AG04450 (cell line): ENCODE measurements at regions not wholly inside any gene's neighbourhood (a gene's known extent, or its start where the extent isn't known, plus 50 kb on each side); places are given as distances from the start of the nearest gene placed in this dataset.
"Not testable (repeated sequence)": the region's sequence is repeated elsewhere in the genome, so short reads cannot be mapped to it uniquely, and the experiment has no call there.

ENCODE experiments used
- CTCF ChIA-PET: fragments of 300-600, 350-600 bp; formaldehyde crosslinking; extraction: SDS; loops from one replicate; lab custom pipeline; 2022; ENCODE audit warnings: antibody characterized with exemption, inconsistent platforms; lab: Charles Lee
- POLR2A ChIA-PET: fragments of 350-600 bp; formaldehyde crosslinking; extraction: SDS; loops from one replicate; lab custom pipeline; 2021; ENCODE audit warnings: antibody characterized with exemption, inconsistent platforms; lab: Yijun Ruan, JAX
- DNase-seq: peaks from one replicate; pipeline ENCODE4 v3.0.0-alpha.2; 2011; ENCODE audit warnings: low read depth, low spot score
- H3K27ac ChIP-seq: one replicate; pipeline ENCODE4 v1.5.1; 2012; ENCODE audit warnings: low read depth, low read length, control low read depth
- H3K27me3 ChIP-seq: one replicate; pipeline ENCODE4 v1.6.0; 2012; ENCODE audit warnings: low read length; ENCODE audit not compliant: control insufficient read depth, insufficient read depth
- H3K4me3 ChIP-seq: 2 replicates; pipeline ENCODE4 v1.5.1; 2011; ENCODE audit warnings: mild to moderate bottlenecking, low read depth, low read length, control low read depth
- H3K9me3 ChIP-seq: 2 replicates; pipeline ENCODE4 v1.5.1; 2012; ENCODE audit warnings: low read length; ENCODE audit not compliant: control insufficient read depth, insufficient read depth
- CTCF ChIP-seq: IDR thresholded peaks from 2 replicates; pipeline ENCODE4 v1.5.1; 2011; ENCODE audit warnings: low read depth, low read length, control low read depth, inconsistent platforms

GRCh38 chr4:29081234-29081955, 1638.8 kb upstream of the PCDH7 start:
- no peaks in the 10 kb centered on the region for H3K9me3 ChIP-seq
- no peak overlapping the region for H3K4me3 ChIP-seq
- ChIA-PET CTCF (no interaction called here), POLR2A (no interaction called here)
- H3K27ac ChIP-seq, result no peak overlapping the region
- no peaks in the 10 kb centered on the region for H3K27me3 ChIP-seq
- peak; percentile 40 for TF ChIP-seq CTCF
- DNase-seq, result no peak

GRCh38 chr4:29082684-29083083, 1637.5 kb upstream of the PCDH7 start:
- DNase-seq, result no peak
- ChIA-PET CTCF (no interaction called here), POLR2A (no interaction called here)
- Histone ChIP-seq H3K27ac (no peak overlapping the region), H3K27me3 (no peaks in the 10 kb centered on the region), H3K9me3 (no peaks in the 10 kb centered on the region), H3K4me3 (no peak overlapping the region)
- no peak for TF ChIP-seq CTCF

- no peak overlapping the region for H3K4me3 ChIP-seq
- CTCF ChIA-PET, result no interaction called here
- DNase-seq, result no peak
- H3K27ac ChIP-seq, result no peak overlapping the region
- H3K9me3 ChIP-seq, result no peaks in the 10 kb centered on the region
- POLR2A ChIA-PET, result no interaction called here
- no peak for TF ChIP-seq CTCF
- no peaks in the 10 kb centered on the region for H3K27me3 ChIP-seq
These were observed 1634.4 kb upstream of the PCDH7 start for GRCh38 chr4:29085748-29086147.

- ChIA-PET CTCF (no interaction called here), POLR2A (no interaction called here)
- no peaks in the 10 kb centered on the region for H3K9me3 ChIP-seq
- DNase-seq, result no peak
- no peak overlapping the region for H3K27ac ChIP-seq
- H3K4me3 ChIP-seq, result no peak overlapping the region
- no peak for TF ChIP-seq CTCF
- no peaks in the 10 kb centered on the region for H3K27me3 ChIP-seq
These were observed 1615.5 kb upstream of the PCDH7 start for GRCh38 chr4:29104694-29105093.

- H3K27me3 ChIP-seq, result no peaks in the 10 kb centered on the region
- no peak overlapping the region for H3K4me3 ChIP-seq
- POLR2A ChIA-PET, result no interaction called here
- H3K9me3 ChIP-seq, result peaks cover 4% of the 10 kb centered on the region; the same call in 1 of the 2 replicates
- CTCF ChIA-PET, result no interaction called here
- no peak for TF ChIP-seq CTCF
- H3K27ac ChIP-seq, result no peak overlapping the region
- no peak for DNase-seq
These were observed 1606.2 kb upstream of the PCDH7 start for GRCh38 chr4:29113960-29114359.

- POLR2A ChIA-PET, DNase-seq, H3K27ac ChIP-seq, H3K9me3 ChIP-seq, CTCF ChIA-PET, H3K4me3 ChIP-seq, H3K27me3 ChIP-seq: not testable (repeated sequence)
These were observed 1602.9 kb upstream of the PCDH7 start for GRCh38 chr4:29117231-29117722.
